GM21529 (cell line): ENCODE measurements at regions not wholly inside any gene's neighbourhood (a gene's known extent, or its start where the extent isn't known, plus 50 kb on each side); places are given as distances from the start of the nearest gene placed in this dataset.
"Not testable (repeated sequence)": the region's sequence is repeated elsewhere in the genome, so short reads cannot be mapped to it uniquely, and the experiment has no call there.

ENCODE experiments used
- ATAC-seq: cut with Tn5 transposase; IDR thresholded peaks from one replicate; pipeline ENCODE4 v1.9.1; 2021; ENCODE audit not compliant: unreplicated experiment

- ATAC-seq: no peak
Measured at GRCh38 chr4:162761965-162762364, 404.7 kb downstream of the NAF1 start.

GRCh38 chr4:162740228-162740627 is 426.5 kb downstream of the NAF1 start:
- not testable (repeated sequence) for ATAC-seq

- ATAC-seq: not testable (repeated sequence)
Measured at GRCh38 chr4:162739596-162739995, 427.1 kb downstream of the NAF1 start.

- ATAC-seq: no peak
Measured at GRCh38 chr4:162732876-162733275, 433.8 kb downstream of the NAF1 start.

DNA sequence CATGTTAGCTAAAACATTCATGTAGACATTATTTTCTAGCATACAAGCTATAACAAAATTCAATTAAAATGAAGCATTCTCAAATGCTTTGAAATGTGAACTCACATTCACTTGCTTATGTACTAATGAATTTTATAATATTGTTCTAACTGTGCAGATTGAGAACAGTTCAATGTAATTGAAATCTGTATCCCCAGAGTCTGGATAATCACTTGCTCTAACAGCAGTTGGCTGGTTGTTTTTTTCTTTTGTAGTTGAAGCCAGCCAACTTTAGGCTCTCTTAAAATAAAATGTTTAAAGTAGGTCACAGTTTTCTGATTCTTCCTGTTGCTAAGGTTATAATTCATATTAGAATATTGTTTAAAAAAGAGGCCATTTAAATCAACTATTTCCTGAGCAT is 438.9 kb downstream of the NAF1 start:
- no peak for ATAC-seq

DNA sequence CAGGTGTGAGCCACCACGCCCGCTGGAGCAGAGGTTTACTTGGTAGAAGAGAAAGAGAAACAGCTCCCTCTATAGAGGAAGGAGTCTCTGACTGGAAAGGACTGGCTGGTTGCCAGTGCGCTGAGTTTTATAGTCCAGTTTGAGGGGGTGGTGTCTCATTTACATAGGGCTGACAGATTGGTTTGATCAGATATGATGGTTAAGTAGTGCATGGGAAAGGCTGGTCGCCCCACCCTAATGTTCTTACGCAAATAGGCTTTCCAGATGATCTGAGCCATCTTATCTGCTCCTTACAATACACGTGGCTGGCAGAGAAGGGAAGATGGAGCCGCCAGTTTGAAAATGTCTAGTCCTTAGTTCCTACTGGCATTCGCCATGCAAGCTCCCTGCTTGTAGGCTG is 439.5 kb downstream of the NAF1 start:
- no peak for ATAC-seq

DNA sequence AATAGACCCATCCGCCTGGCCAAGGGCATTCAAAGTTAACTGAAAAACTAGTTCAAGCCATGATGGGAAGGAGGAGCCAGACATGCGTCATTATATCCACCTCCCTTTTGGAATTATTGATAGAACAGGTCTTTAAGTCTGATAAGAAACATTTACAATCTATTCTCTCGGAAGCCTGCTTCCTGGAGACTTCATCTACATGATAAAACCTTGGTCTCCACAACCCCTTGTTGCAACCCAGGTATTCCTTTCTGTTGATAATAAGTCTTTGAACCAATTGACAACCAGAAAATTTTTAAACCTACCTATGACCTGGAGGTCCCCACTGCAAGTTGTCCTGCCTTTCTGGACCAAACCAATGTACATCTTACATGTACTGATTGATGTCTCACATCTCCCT is 451.3 kb downstream of the NAF1 start:
- ATAC-seq: no peak

DNA sequence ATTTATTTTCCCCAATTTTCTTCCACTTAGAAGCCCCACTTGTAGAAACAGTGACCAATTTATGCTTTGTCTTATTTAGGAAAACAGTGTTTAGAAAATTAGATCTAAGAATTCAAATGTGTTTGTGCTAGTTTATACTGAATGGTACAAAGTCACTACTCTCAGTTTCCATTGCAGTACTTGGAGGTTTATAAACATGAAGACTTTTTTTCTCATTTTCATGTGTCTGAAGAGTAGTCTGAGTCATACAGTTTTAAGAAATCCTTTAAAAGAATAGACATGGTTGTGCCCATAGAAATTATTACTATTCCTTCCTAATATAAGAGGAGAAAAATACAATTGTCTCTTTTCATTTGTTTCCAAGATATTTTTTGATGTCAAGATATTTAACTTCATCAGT is 458.7 kb downstream of the NAF1 start:
- ATAC-seq: no peak

- no peak for ATAC-seq
Measured at GRCh38 chr4:162706632-162707031, 460.1 kb downstream of the NAF1 start.

DNA sequence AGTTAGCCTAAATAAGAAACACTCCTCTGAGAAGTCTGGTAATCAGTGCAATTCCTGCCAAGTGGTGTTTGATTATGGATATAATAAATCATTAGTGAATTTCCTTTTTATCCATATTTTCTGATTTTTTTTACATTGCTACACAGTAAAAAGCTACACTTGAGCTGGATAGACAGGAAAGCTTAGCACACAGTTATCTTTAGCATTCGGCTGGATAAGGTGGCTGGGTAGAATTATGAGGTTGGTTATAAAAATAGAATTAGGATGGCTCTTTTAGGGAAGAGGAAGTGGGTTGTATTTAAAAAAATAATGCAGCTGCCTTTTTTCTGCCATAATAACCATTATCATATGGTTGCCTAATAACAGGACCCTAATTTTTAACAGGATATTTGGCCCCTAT is 460.6 kb downstream of the NAF1 start:
- no peak for ATAC-seq

GRCh38 chr4:162705130-162705803 is 461.4 kb downstream of the NAF1 start:
- ATAC-seq: no peak

GRCh38 chr4:162700815-162701361 is 465.8 kb downstream of the NAF1 start:
- peak; percentile 68 for ATAC-seq

DNA sequence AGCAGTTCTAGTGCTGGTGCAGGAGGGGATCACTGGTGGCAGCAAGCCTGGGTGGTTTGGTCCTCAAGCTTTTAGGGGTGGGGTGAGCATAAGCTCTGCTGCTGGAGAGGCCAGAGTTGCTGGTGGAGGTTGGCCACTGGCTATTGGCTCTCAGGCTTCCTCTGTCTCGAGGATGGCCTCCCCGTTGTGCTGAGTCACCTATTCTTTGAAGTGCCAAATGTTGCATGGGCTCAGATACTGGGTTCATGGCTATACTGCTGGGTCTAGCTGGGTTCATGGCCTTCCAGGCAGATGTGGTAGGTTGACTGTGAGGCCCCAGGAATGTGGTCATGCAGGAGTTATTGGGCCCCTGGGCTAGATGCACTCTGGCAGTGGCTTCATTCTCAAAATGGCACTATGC is 466.3 kb downstream of the NAF1 start:
- peak; percentile 8 for ATAC-seq

- ATAC-seq: no peak
Measured at GRCh38 chr4:162699629-162700028, 467.1 kb downstream of the NAF1 start.

GRCh38 chr4:162685410-162685809 is 481.3 kb downstream of the NAF1 start:
- no peak for ATAC-seq

DNA sequence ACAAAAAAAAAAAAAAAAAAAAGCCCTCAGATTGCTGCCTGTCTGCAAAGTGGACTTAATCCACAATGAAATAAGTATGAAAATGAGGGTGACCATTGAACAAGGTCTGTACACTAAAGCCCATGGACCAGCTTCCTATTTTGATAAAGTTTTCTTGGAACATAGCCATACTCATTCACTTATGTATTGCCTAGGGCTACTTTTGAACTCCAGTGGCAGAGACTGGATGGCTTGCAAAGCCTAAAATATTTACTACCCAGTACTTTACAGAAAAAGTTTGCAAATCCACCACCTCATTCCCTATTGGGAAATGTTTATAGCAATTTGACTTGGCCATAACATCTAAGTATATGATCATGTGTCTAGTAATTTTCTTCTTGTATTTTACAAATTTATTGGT is 481.7 kb downstream of the NAF1 start:
- ATAC-seq: no peak

DNA sequence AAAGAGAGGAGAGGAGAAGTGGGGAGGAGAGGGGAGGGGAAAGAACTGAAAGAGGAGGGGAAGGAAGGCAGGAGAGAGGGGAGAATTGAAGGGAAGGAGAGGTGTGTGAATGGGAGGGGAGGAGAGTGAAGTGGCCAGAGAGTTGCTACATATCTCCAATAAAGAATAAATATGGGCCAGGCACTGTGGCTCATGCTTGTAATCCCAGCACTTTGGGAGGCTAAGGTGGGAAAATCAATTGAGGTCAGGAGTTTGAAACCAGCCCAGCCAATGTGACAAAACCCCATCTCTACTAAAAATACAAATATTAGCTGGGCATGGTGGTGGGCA is 482.4 kb downstream of the NAF1 start:
- no peak for ATAC-seq

DNA sequence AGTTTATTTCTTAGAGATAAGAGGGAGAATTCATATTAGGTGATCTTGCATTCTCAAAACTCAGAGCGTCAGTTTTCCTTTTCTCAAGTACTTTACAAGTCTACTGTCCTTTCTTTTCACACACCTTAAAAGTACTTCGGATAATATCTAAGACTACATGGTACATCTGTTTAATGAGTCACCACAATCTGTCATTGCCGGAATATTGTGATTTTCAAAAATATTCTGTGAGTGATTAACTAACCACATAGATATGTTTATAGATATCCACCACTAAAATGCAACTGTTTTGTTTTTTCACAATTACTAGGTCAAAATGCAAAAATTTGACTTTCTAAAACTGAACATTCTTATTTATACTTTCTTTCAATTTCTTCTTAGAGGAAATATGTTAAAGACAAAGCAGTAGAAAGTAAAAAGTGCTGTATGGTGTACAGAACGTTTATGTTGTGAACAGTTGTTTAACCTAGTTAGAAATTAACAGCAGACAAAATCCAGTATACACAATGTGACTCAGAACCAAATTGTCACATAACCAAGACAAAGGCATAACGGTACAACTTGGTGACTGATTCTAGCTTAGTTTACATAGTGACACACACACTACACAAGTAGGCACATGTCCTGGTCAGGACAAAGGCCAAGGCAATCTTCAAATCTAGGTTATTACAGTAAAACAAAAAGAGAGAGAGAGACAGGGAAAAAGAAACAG is 482.9 kb downstream of the NAF1 start:
- ATAC-seq: peak; percentile 77

DNA sequence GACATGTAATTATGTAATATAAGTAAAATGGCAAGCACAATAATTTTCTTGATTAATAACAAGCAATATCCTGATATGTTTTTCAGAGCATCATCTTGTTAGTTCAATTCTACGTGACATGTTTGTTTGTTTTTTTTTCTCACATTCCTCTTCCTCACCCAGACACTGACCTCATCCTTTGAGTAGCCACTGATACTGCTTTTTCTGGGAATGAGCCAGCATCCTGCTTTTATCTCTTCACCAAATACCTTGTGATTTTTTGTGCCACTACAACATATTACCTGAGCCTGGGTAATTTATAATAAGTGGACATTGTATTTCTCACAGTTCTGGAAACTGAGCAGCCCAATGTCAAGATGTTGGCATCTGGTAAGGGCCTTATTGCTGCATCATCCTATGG is 484.0 kb downstream of the NAF1 start:
- ATAC-seq: no peak

- ATAC-seq: no peak
Measured at GRCh38 chr4:162681212-162681611, 485.5 kb downstream of the NAF1 start.

GRCh38 chr4:162675661-162676060 is 491.0 kb downstream of the NAF1 start:
- no peak for ATAC-seq

GRCh38 chr4:162661913-162662312 is 498.1 kb upstream of the FSTL5 start:
- ATAC-seq: no peak

- no peak for ATAC-seq
Measured at GRCh38 chr4:162659716-162660115, 495.9 kb upstream of the FSTL5 start.
